ENCODE measurements at regions not wholly inside any gene's neighbourhood (a gene's known extent, or its start where the extent isn't known, plus 50 kb on each side); places are given as distances from the start of the nearest gene placed in this dataset.

- no peak overlapping the region for H3K4me3 ChIP-seq (ENCODE audit: low read depth, low read length)
- peak; percentile 38 for DNase-seq
- no peaks in the 10 kb centered on the region for H3K36me3 ChIP-seq
- TF ChIP-seq CTCF (IDR thresholded peaks at IDR 0.05; ENCODE audit: low read depth, low read length) = peak; percentile 55
- H3K9me3 ChIP-seq (ENCODE audit: severe bottlenecking) = no peaks in the 10 kb centered on the region
- H3K27ac ChIP-seq = no peak overlapping the region
- no peaks in the 10 kb centered on the region for H3K27me3 ChIP-seq (ENCODE audit: insufficient read depth, low read depth, severe bottlenecking)
These were observed 432.6 kb upstream of the SLC30A5 start for GRCh38 chr5:68661237-68661636.

GRCh38 chr5:68662804-68663307 is 431.0 kb upstream of the SLC30A5 start:
- TF ChIP-seq CTCF (IDR thresholded peaks at IDR 0.05; ENCODE audit: low read depth, low read length) = no peak
- no peaks in the 10 kb centered on the region for H3K27me3 ChIP-seq (ENCODE audit: insufficient read depth, low read depth, severe bottlenecking)
- no peaks in the 10 kb centered on the region for H3K9me3 ChIP-seq (ENCODE audit: severe bottlenecking)
- DNase-seq = no peak
- no peak overlapping the region for H3K27ac ChIP-seq
- no peaks in the 10 kb centered on the region for H3K36me3 ChIP-seq
- no peak overlapping the region for H3K4me3 ChIP-seq (ENCODE audit: low read depth, low read length)

- Histone ChIP-seq H3K27me3 (ENCODE audit: insufficient read depth, low read depth, severe bottlenecking) (no peaks in the 10 kb centered on the region), H3K27ac (no peak overlapping the region), H3K9me3 (ENCODE audit: severe bottlenecking) (no peaks in the 10 kb centered on the region), H3K4me3 (ENCODE audit: low read depth, low read length) (no peak overlapping the region), H3K36me3 (no peaks in the 10 kb centered on the region)
- no peak for DNase-seq
- no peak for TF ChIP-seq CTCF (IDR thresholded peaks at IDR 0.05; ENCODE audit: low read depth, low read length)
These were observed 423.8 kb upstream of the SLC30A5 start for GRCh38 chr5:68669864-68670575.

- no peak for TF ChIP-seq CTCF (IDR thresholded peaks at IDR 0.05; ENCODE audit: low read depth, low read length)
- H3K27ac ChIP-seq = no peak overlapping the region
- no peaks in the 10 kb centered on the region for H3K27me3 ChIP-seq (ENCODE audit: insufficient read depth, low read depth, severe bottlenecking)
- no peak for DNase-seq
- no peaks in the 10 kb centered on the region for H3K9me3 ChIP-seq (ENCODE audit: severe bottlenecking)
- H3K36me3 ChIP-seq = no peaks in the 10 kb centered on the region
- H3K4me3 ChIP-seq (ENCODE audit: low read depth, low read length) = no peak overlapping the region
These were observed 420.6 kb upstream of the SLC30A5 start for GRCh38 chr5:68673106-68673822.

GRCh38 chr5:68673823-68674180 is 420.0 kb upstream of the SLC30A5 start:
- Histone ChIP-seq H3K36me3 (no peaks in the 10 kb centered on the region), H3K9me3 (ENCODE audit: severe bottlenecking) (no peaks in the 10 kb centered on the region), H3K27ac (no peak overlapping the region), H3K4me3 (ENCODE audit: low read depth, low read length) (no peak overlapping the region), H3K27me3 (ENCODE audit: insufficient read depth, low read depth, severe bottlenecking) (no peaks in the 10 kb centered on the region)
- no peak for DNase-seq
- TF ChIP-seq CTCF (IDR thresholded peaks at IDR 0.05; ENCODE audit: low read depth, low read length) = no peak
